ENCODE measurements at regions not wholly inside any gene's neighbourhood (a gene's known extent, or its start where the extent isn't known, plus 50 kb on each side); places are given as distances from the start of the nearest gene placed in this dataset.
"Not testable (repeated sequence)": the region's sequence is repeated elsewhere in the genome, so short reads cannot be mapped to it uniquely, and the experiment has no call there.

DNA sequence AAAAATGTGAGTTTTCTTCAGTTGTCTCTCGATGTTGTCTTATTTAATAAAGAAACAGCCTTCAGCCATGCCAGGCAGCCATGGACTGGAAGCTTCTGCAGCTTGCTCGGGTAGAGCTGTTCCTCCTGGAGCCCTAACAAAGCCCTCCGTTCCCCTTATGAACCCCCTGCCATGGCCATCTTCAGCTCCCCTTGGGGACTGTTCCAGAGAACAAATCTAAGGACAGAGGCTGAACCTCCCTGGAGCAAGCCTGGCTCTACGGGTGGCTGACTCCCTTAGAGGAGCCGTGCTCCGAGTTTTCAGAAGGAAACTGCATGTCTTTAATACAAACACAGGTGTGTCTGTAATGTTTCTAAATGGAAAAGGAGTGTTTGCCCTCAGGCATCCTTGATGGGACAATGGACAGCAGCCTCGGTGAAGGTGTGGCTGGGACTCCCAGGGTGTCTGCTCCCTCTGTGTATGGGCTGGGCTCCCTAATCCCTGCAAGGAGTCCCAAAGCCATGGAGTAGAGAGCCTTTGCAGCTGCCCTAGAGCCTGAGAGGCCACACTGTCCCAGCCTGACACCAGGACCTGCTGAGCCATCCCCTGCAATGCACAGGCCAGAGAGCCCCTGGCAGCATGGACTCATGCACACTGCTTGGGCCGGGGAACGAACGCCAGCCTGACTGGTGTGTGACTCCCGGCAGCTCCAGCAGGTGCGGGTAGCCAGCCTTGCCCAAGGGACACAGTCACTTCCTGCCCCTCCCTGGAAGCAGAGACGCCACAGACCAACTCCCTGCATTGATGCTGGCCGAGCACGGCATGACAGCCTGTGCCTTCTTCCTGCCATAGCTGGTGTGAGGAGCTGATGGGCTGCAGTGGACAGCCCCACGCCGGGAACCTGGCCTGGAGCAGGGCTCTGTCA lies 381.8 kb downstream of the TCERG1L start:
- DNase-seq = no peak

DNA sequence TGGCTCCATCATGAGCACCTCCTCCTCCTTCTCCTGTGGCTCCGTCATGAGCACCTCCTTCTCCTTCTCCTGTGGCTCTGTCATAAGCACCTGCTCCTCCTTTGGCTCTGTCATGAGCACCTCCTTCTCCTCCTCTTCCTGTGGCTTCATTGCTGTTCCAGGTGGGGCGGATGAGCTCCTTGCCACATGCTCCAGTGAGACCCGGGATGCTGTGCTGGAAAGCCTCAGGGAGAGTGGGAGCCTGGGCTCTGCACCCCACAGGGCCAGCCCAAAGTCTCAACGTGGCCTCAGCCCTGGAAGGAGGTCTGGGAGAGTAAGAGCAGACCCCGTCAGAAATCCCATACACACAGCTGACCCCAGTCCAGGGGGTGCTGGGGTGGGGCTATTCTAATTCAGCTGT lies 380.7 kb downstream of the TCERG1L start:
- DNase-seq = no peak

DNA sequence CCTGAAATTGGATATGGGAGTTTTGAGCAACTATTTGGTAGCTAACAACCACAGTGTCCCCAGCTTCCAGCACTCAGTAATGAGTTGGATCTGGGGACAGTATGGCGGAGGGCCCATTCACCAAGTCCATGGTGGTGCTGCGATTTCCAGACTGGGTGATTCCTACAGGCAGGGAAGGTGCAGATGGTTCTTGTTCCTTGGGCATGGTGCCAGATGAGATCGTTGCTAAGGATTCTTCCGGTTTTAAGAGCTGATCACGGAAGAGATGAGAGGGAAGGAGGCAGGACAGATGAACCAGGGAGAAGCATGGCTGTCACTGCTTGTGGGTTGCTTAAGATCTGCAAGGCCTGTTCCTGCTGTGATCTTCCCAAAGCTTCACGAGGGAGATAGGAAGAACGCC lies 380.3 kb downstream of the TCERG1L start:
- DNase-seq = no peak

GRCh38 chr10:130932326-130933007 lies 379.1 kb downstream of the TCERG1L start:
- no peak for DNase-seq

DNA sequence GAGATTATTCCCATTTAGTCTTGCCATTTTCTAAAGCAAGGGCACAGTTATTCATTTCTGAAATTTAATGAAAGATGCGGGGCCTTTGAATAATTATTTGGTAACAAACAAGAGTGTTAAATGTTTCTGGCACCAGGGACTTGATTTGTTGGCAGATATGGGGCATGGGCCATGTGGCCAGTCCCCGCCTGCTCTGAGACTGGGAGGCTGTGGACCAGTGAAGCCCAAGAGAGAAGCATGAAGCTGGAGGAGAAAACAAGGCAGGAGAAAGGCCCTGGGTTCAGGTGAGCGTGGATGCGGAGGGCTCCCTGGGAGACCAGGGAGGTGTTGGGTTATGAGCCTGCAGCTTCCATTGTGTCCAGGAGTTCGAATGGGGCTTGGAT lies 378.5 kb downstream of the TCERG1L start:
- DNase-seq = no peak

- DNase-seq = no peak
These were observed 377.0 kb downstream of the TCERG1L start for GRCh38 chr10:130934293-130935127.

DNA sequence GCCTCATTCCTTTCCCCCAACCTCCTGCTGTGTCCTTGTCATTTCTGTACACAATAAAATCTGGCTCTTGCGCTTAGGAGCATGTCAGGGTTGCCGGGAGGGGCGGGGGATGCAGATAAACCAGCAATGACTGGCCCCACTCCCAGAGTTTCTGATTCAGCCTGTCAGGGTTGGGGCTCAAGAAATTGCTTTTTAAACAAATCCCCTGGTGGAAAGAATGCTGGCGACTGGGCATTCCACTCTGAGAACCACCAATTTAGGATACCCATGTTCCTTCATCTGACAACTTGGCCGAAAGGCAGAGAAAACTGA lies 376.4 kb downstream of the TCERG1L start:
- DNase-seq = no peak

- DNase-seq = no peak
These were observed 375.5 kb downstream of the TCERG1L start for GRCh38 chr10:130935897-130936550.

DNA sequence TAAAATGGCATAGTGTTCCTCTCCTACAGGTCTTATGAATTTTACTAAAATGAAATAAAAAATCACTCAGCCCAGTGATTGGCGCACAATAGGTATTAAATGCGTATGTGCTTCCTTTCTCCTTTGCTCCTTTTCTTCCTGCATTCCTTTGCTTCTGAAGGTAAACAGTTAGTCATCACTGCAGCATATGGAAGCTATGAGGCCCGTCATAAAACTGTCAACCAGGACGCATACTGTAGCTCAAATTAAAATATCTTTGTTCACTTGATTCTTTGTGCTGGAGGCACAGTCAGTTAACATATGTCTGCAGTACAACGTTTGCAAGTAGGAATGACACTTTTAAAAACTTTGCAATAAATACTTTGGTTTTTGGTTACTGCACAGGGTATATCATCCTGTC lies 374.7 kb downstream of the TCERG1L start:
- no peak for DNase-seq

DNA sequence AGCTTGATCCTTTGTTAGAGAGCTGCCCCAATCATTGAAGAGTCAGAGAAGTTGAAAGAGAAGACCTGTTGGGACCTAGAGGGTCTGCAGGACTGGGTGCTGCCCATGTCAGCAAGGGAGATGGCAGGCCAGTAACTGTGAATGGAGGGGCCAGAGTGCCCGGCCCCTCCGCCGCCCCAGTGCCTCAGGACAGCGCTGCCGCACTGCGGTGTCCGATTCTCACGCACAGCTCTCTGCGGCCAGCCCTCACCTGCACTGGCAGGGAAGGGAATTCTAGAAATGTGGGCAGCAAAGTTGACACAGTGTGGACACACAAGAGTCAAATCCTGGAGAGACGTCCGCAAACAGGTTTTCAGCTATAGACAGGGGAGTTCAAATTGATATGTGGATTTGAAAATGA lies 373.5 kb downstream of the TCERG1L start:
- DNase-seq = no peak

DNA sequence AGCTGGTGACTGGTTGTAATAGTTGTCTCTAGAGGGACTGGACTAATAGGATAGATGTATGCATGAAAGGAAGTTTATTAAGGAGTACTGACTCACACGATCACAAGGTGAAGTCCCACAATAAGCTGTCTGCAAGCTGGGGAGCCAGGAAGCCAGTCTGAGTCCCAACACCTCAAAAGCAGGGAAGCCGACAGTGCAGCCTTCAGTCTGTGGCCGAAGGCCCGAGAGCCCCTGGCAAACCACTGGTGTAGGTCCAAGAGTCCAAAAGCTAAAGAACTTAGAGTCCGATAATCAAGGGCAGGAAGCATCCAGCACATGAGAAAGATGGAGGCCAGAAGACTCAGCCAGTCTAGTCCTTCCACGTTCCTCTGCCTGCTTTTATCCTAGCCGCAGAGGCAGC lies 372.6 kb downstream of the TCERG1L start:
- not testable (repeated sequence) for DNase-seq

DNA sequence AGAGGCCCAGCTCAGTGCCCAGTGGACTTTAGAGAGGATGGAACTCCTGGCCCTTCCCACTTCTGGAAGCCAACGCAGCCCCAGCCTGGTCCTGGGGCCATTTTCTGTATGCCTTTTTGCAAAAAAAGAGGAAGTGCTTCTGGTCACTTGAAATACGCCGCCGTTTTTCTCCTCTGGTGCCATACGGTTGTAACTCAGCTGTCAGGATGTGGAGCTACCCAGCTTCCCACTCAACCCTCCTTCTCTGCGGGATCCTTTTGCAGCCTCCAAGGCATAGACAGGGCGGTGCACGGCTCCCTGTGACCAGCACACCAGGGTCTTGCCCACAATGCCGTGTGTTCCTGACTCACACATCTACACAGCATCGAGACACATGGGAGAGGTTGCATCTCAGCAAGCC lies 369.6 kb downstream of the TCERG1L start:
- no peak for DNase-seq

GRCh38 chr10:130952086-130952485 lies 359.4 kb downstream of the TCERG1L start:
- no peak for DNase-seq

- DNase-seq = no peak
These were observed 357.1 kb downstream of the TCERG1L start for GRCh38 chr10:130954326-130954905.

DNA sequence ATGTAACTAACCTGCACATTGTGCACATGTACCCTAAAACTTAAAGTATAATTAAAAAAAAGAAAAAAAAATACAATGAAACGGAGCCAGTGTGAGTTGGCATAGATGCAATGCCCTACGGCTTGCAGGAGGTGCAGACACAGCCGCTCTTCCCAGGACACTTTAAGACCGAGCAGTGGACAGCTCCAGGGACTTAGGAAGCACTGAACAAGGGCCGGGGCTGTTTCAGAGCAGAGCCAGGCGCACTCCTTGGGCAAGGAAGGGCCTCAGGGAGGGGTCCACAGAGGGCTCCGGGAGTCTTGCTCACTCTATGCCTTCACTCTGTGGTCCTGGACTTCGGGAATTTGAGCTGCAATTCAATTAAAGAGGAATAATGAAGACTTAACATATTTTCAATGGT lies 355.3 kb downstream of the TCERG1L start:
- DNase-seq = no peak

- no peak for DNase-seq
These were observed 354.1 kb downstream of the TCERG1L start for GRCh38 chr10:130957423-130957822.

- no peak for DNase-seq
These were observed 353.5 kb downstream of the TCERG1L start for GRCh38 chr10:130958003-130958402.

DNA sequence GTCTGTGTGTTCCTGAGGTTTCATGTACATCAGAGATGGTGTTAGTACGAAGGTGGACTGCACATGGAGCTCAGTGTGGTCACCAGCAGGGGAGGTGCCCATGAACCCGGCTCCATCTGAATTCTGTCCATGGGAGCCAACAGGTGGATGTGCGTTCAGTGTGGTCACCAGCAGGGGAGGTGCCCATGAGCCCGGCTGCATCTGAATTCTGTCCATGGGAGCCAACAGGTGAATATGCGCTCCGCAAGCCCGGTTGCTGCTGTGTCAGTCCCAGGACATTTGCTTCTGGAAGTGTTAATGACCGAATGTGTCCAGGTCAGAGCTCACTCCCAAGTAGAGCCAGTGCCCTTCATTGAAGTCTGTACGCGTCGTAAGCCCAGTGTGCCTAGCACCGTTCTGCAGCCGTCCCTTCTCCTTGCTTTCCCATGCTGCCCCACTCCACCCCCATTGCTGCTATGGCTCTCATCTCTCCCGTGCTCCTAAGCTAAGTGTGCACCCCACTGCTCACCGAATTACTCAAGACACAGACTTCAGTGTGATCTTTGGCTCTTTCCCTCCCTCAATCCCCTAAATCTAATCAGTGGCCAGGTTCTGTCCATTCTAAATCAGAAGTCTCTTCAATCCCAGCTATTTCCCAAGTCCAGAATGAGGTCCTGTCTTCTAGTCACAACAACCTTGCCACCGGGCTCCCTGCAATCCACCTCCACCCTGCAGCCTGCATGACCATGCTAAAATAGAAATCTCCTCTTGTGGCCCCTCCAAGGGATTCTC lies 352.4 kb downstream of the TCERG1L start:
- no peak for DNase-seq

GRCh38 chr10:130959752-130960195 lies 351.7 kb downstream of the TCERG1L start:
- no peak for DNase-seq

DNA sequence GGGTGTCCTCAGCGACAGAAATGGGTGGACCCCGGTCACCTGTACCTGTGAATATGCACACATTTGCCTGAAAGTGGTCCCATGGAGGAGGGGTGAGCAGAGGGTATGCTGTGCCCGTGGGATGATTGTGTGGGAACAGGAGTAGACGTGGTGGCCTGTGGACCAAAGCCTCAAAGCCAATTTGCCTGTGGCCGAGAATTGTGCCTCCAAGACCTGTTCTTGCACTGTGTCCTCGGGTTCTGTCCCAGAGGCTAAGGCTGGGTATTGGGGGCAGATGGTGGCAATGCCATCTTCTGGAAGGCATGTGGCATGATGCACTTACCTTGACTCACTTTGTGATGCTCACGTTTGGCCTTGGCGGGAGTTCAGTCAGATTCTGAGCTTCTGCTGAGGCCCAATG lies 351.0 kb downstream of the TCERG1L start:
- no peak for DNase-seq

- DNase-seq = no peak
These were observed 349.8 kb downstream of the TCERG1L start for GRCh38 chr10:130961506-130962239.
